Endothelial cell (in vitro differentiated cells): ENCODE measurements at regions not wholly inside any gene's neighbourhood (a gene's known extent, or its start where the extent isn't known, plus 50 kb on each side); places are given as distances from the start of the nearest gene placed in this dataset.

Experiments used
- DNase-seq: peaks from one replicate; pipeline ENCODE4 v3.0.0; 2021; ENCODE audit warnings: low spot score
- H3K27ac Mint-ChIP-seq: one replicate; pipeline ENCODE4 v1.8.0; 2021; ENCODE audit warnings: mixed read lengths, inconsistent platforms; ENCODE audit not compliant: unreplicated experiment
- H3K27me3 Mint-ChIP-seq: one replicate; pipeline ENCODE4 v1.8.0; 2021; ENCODE audit warnings: mild to moderate bottlenecking, moderate library complexity, mixed read lengths, inconsistent platforms; ENCODE audit not compliant: unreplicated experiment
- H3K36me3 Mint-ChIP-seq: one replicate; pipeline ENCODE4 v1.8.0; 2021; ENCODE audit warnings: mild to moderate bottlenecking, low read depth, mixed read lengths, inconsistent platforms; ENCODE audit not compliant: unreplicated experiment
- H3K4me1 Mint-ChIP-seq: one replicate; pipeline ENCODE4 v1.8.0; 2021; ENCODE audit warnings: mild to moderate bottlenecking, mixed read lengths, inconsistent platforms; ENCODE audit not compliant: unreplicated experiment
- H3K4me3 Mint-ChIP-seq: one replicate; pipeline ENCODE4 v1.8.0; 2021; ENCODE audit warnings: mild to moderate bottlenecking, mixed read lengths, inconsistent platforms; ENCODE audit not compliant: unreplicated experiment
- H3K9me3 Mint-ChIP-seq: one replicate; pipeline ENCODE4 v1.8.0; 2021; ENCODE audit warnings: mixed read lengths, inconsistent platforms; ENCODE audit not compliant: unreplicated experiment
- CTCF ChIP-seq: fragments of 200-600 bp; sonication (generic); IDR thresholded peaks from one replicate; pipeline ENCODE4 v1.5.0; 2021; ENCODE audit warnings: antibody characterized with exemption; ENCODE audit not compliant: unreplicated experiment

- no peak for DNase-seq
- no peak for TF ChIP-seq CTCF
- H3K36me3 Mint-ChIP-seq = peaks cover 3% of the 10 kb centered on the region
- H3K27me3 Mint-ChIP-seq = peaks cover 2% of the 10 kb centered on the region
- no peak overlapping the region for H3K4me3 Mint-ChIP-seq
- no peaks in the 10 kb centered on the region for H3K9me3 Mint-ChIP-seq
- H3K27ac Mint-ChIP-seq = no peak overlapping the region
- peaks cover 25% of the 10 kb centered on the region for H3K4me1 Mint-ChIP-seq
Observed at GRCh38 chr2:160583813-160584537, 90.4 kb upstream of the RBMS1 start.

- peaks cover 5% of the 10 kb centered on the region for H3K27me3 Mint-ChIP-seq
Observed at GRCh38 chr2:160584972-160585494, 91.4 kb upstream of the RBMS1 start.

GRCh38 chr2:160590664-160591063 lies 97.1 kb upstream of the RBMS1 start:
- Mint-ChIP-seq H3K4me1 (peaks cover 17% of the 10 kb centered on the region), H3K9me3 (peaks cover 9% of the 10 kb centered on the region), H3K4me3 (peak overlapping the region; percentile 76), H3K36me3 (peaks cover 18% of the 10 kb centered on the region), H3K27me3 (peaks cover 15% of the 10 kb centered on the region), H3K27ac (peak overlapping the region; percentile 38)
- no peak for DNase-seq
- TF ChIP-seq CTCF = no peak

More at GRCh38 chr2:160584972-160585494, 91.4 kb upstream of the RBMS1 start:
- no peak for DNase-seq
- H3K27ac Mint-ChIP-seq = no peak overlapping the region
- H3K36me3 Mint-ChIP-seq = peaks cover 7% of the 10 kb centered on the region
- TF ChIP-seq CTCF = no peak
- H3K4me1 Mint-ChIP-seq = peaks cover 27% of the 10 kb centered on the region
- no peaks in the 10 kb centered on the region for H3K9me3 Mint-ChIP-seq
- no peak overlapping the region for H3K4me3 Mint-ChIP-seq

- no peak for TF ChIP-seq CTCF
- peaks cover 15% of the 10 kb centered on the region for H3K27me3 Mint-ChIP-seq
- no peak for DNase-seq
- peaks cover 18% of the 10 kb centered on the region for H3K36me3 Mint-ChIP-seq
- peaks cover 8% of the 10 kb centered on the region for H3K4me1 Mint-ChIP-seq
- H3K4me3 Mint-ChIP-seq = no peak overlapping the region
- H3K9me3 Mint-ChIP-seq = peaks cover 9% of the 10 kb centered on the region
- H3K27ac Mint-ChIP-seq = no peak overlapping the region
Observed at GRCh38 chr2:160592401-160592800, 98.8 kb upstream of the RBMS1 start.

- TF ChIP-seq CTCF = no peak
- Mint-ChIP-seq H3K36me3 (peaks cover 18% of the 10 kb centered on the region), H3K9me3 (peaks cover 9% of the 10 kb centered on the region), H3K4me3 (no peak overlapping the region), H3K4me1 (peaks cover 8% of the 10 kb centered on the region), H3K27me3 (peaks cover 15% of the 10 kb centered on the region), H3K27ac (no peak overlapping the region)
- DNase-seq = no peak
Observed at GRCh38 chr2:160592993-160593392, 99.4 kb upstream of the RBMS1 start.
